ENCODE measurements at regions not wholly inside any gene's neighbourhood (a gene's known extent, or its start where the extent isn't known, plus 50 kb on each side); places are given as distances from the start of the nearest gene placed in this dataset.

GRCh38 chr15:96768435-96768789, 437.9 kb downstream of the NR2F2 start:
- H3K9me3 ChIP-seq (ENCODE audit: control insufficient read depth, insufficient read depth, low read length), result no peaks in the 10 kb centered on the region
- H3K27me3 ChIP-seq (ENCODE audit: control insufficient read depth, low read length), result no peaks in the 10 kb centered on the region
- no peak overlapping the region for H3K27ac ChIP-seq (ENCODE audit: low read depth, low read length)
- no peaks in the 10 kb centered on the region for H4K20me1 ChIP-seq (ENCODE audit: control insufficient read depth, insufficient read depth, low read depth, low read length)
- H3K4me1 ChIP-seq (ENCODE audit: control insufficient read depth, low read length), result no peaks in the 10 kb centered on the region
- H3K36me3 ChIP-seq (ENCODE audit: control insufficient read depth, low read length), result no peaks in the 10 kb centered on the region
- no peak overlapping the region for H3K4me2 ChIP-seq (ENCODE audit: low read length)
- no peaks in the 10 kb centered on the region for H3F3A ChIP-seq (ENCODE audit: control insufficient read depth, insufficient read depth)
- no peak for TF ChIP-seq EZH2phosphoT487 (IDR thresholded peaks at IDR 0.05; ENCODE audit: borderline replicate concordance, low read length)
- TF ChIP-seq, protein P1, sequence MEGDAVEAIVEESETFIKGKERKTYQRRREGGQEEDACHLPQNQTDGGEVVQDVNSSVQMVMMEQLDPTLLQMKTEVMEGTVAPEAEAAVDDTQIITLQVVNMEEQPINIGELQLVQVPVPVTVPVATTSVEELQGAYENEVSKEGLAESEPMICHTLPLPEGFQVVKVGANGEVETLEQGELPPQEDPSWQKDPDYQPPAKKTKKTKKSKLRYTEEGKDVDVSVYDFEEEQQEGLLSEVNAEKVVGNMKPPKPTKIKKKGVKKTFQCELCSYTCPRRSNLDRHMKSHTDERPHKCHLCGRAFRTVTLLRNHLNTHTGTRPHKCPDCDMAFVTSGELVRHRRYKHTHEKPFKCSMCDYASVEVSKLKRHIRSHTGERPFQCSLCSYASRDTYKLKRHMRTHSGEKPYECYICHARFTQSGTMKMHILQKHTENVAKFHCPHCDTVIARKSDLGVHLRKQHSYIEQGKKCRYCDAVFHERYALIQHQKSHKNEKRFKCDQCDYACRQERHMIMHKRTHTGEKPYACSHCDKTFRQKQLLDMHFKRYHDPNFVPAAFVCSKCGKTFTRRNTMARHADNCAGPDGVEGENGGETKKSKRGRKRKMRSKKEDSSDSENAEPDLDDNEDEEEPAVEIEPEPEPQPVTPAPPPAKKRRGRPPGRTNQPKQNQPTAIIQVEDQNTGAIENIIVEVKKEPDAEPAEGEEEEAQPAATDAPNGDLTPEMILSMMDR (IDR thresholded peaks at IDR 0.05; ENCODE audit: low read depth, low read length, poor library complexity, severe bottlenecking), result no peak
- no peak overlapping the region for H3K4me3 ChIP-seq (ENCODE audit: low read length)
- no peaks in the 10 kb centered on the region for H3K9me2 ChIP-seq (replicated peaks; ENCODE audit: control insufficient read depth, low read length)
- no peaks in the 10 kb centered on the region for H3K79me2 ChIP-seq (ENCODE audit: control insufficient read depth, low read length)

GRCh38 chr15:96771035-96771434, 440.5 kb downstream of the NR2F2 start:
- Histone ChIP-seq H3K4me2 (ENCODE audit: low read length) (no peak overlapping the region), H3K27ac (ENCODE audit: low read depth, low read length) (no peak overlapping the region), H3K4me3 (ENCODE audit: low read length) (no peak overlapping the region), H3K36me3 (ENCODE audit: control insufficient read depth, low read length) (no peaks in the 10 kb centered on the region), H3K79me2 (ENCODE audit: control insufficient read depth, low read length) (no peaks in the 10 kb centered on the region), H3K9me2 (replicated peaks; ENCODE audit: control insufficient read depth, low read length) (no peaks in the 10 kb centered on the region), H3K4me1 (ENCODE audit: control insufficient read depth, low read length) (no peaks in the 10 kb centered on the region), H3K27me3 (ENCODE audit: control insufficient read depth, low read length) (no peaks in the 10 kb centered on the region), H3F3A (ENCODE audit: control insufficient read depth, insufficient read depth) (no peaks in the 10 kb centered on the region), H3K9me3 (ENCODE audit: control insufficient read depth, insufficient read depth, low read length) (no peaks in the 10 kb centered on the region), H4K20me1 (ENCODE audit: control insufficient read depth, insufficient read depth, low read depth, low read length) (no peaks in the 10 kb centered on the region)
- no peak for TF ChIP-seq EZH2phosphoT487 (IDR thresholded peaks at IDR 0.05; ENCODE audit: borderline replicate concordance, low read length)
- TF ChIP-seq, protein P1 (IDR thresholded peaks at IDR 0.05; ENCODE audit: low read depth, low read length, poor library complexity, severe bottlenecking), result no peak

GRCh38 chr15:96774216-96774615, 443.7 kb downstream of the NR2F2 start:
- Histone ChIP-seq H3K36me3 (ENCODE audit: control insufficient read depth, low read length) (no peaks in the 10 kb centered on the region), H3K4me3 (ENCODE audit: low read length) (no peak overlapping the region), H3K4me1 (ENCODE audit: control insufficient read depth, low read length) (no peaks in the 10 kb centered on the region), H3K9me3 (ENCODE audit: control insufficient read depth, insufficient read depth, low read length) (no peaks in the 10 kb centered on the region), H4K20me1 (ENCODE audit: control insufficient read depth, insufficient read depth, low read depth, low read length) (no peaks in the 10 kb centered on the region), H3K9me2 (replicated peaks; ENCODE audit: control insufficient read depth, low read length) (no peaks in the 10 kb centered on the region), H3K79me2 (ENCODE audit: control insufficient read depth, low read length) (no peaks in the 10 kb centered on the region), H3K27ac (ENCODE audit: low read depth, low read length) (no peak overlapping the region), H3K27me3 (ENCODE audit: control insufficient read depth, low read length) (no peaks in the 10 kb centered on the region), H3K4me2 (ENCODE audit: low read length) (no peak overlapping the region), H3F3A (ENCODE audit: control insufficient read depth, insufficient read depth) (no peaks in the 10 kb centered on the region)
- TF ChIP-seq, protein P1 (IDR thresholded peaks at IDR 0.05; ENCODE audit: low read depth, low read length, poor library complexity, severe bottlenecking), result no peak
- no peak for TF ChIP-seq EZH2phosphoT487 (IDR thresholded peaks at IDR 0.05; ENCODE audit: borderline replicate concordance, low read length)

GRCh38 chr15:96783746-96784145, 453.2 kb downstream of the NR2F2 start:
- no peaks in the 10 kb centered on the region for H3K79me2 ChIP-seq (ENCODE audit: control insufficient read depth, low read length)
- H3F3A ChIP-seq (ENCODE audit: control insufficient read depth, insufficient read depth), result no peaks in the 10 kb centered on the region
- no peaks in the 10 kb centered on the region for H4K20me1 ChIP-seq (ENCODE audit: control insufficient read depth, insufficient read depth, low read depth, low read length)
- H3K27me3 ChIP-seq (ENCODE audit: control insufficient read depth, low read length), result no peaks in the 10 kb centered on the region
- H3K27ac ChIP-seq (ENCODE audit: low read depth, low read length), result no peak overlapping the region
- TF ChIP-seq, protein P1 (IDR thresholded peaks at IDR 0.05; ENCODE audit: low read depth, low read length, poor library complexity, severe bottlenecking), result no peak
- no peak for TF ChIP-seq EZH2phosphoT487 (IDR thresholded peaks at IDR 0.05; ENCODE audit: borderline replicate concordance, low read length)
- no peak overlapping the region for H3K4me3 ChIP-seq (ENCODE audit: low read length)
- H3K9me2 ChIP-seq (replicated peaks; ENCODE audit: control insufficient read depth, low read length), result no peaks in the 10 kb centered on the region
- no peaks in the 10 kb centered on the region for H3K9me3 ChIP-seq (ENCODE audit: control insufficient read depth, insufficient read depth, low read length)
- no peaks in the 10 kb centered on the region for H3K36me3 ChIP-seq (ENCODE audit: control insufficient read depth, low read length)
- no peaks in the 10 kb centered on the region for H3K4me1 ChIP-seq (ENCODE audit: control insufficient read depth, low read length)
- no peak overlapping the region for H3K4me2 ChIP-seq (ENCODE audit: low read length)
